ENCODE measurements at regions not wholly inside any gene's neighbourhood (a gene's known extent, or its start where the extent isn't known, plus 50 kb on each side); places are given as distances from the start of the nearest gene placed in this dataset.

GRCh38 chr9:135340726-135341475 lies 138.7 kb upstream of the PPP1R26 start:
- DNase-seq (ENCODE audit: low spot score), result no peak

- no peak for DNase-seq (ENCODE audit: low spot score)
Measured at GRCh38 chr9:135341612-135342169, 137.9 kb upstream of the PPP1R26 start.

- no peak for DNase-seq (ENCODE audit: low spot score)
Measured at GRCh38 chr9:135342206-135343130, 137.1 kb upstream of the PPP1R26 start.

DNA sequence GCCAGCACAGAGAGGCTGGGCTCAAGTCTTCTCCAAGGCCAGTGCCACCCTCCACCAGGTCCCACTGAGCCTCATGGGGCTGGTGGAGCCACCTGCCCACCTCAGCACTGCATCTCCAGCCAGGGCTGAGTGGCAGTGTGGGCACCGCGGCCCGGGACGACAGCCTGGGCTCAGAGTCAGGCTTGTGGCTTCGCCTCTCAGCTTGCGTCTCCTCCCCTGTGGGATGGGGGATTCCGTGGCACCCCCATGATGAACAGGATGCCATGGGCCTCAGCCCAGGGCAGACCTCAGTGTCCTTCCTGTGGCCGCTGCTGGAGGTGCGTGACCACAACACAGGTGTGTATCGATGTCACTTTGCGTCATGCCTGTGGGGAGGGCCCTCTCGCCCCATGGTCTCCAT lies 136.4 kb upstream of the PPP1R26 start:
- no peak for DNase-seq (ENCODE audit: low spot score)

DNA sequence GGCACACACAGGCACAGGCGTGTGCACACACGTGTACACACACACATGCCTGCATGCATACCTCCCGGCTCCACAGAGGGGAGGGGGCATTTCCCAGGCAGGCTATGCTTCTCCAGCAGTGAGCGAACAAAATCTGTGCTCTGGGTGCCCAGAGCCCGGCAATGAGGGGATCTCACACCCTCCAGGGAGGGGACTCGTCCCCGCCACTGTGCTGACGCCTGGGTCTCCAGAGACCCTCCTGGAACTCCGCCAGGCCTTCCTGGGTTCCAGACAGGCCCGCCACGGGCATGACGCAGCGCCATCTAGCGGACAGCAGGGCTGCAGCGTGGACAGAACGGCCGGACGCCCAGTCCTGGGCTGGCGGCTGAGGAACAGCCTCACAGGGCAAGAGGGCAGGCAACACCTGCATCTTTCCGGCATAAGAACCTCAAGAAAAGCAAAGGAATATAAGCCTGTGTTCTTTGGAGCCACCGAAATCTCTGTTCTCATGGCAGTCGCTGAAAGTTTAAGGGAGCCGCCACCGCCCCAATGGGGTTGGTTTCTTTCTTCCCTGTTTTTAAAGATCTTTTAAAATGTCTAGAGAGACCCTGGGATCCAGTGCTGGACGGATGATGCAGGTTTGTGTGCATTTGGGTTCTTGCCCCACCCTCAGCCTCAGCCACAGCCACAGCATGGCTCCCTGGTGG lies 135.6 kb upstream of the PPP1R26 start:
- peak; percentile 73 for DNase-seq (ENCODE audit: low spot score)

DNA sequence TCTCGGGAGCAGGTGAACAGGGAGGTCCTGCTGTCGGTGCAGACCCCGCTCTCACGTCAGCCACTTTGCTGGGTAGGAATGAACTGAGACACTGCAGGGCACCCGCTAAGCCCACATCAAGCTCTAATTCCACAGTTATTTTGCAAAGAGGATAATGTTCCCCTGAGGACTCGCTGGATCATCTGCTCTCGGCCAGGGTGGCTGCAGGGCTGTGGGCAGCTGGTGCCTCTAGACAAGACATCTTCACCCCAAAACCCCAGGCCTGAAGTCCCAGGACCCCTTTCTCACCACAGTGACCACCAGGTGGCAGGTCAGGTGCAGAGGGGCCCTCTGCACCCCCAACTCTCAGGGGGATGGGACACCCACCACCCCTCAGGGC lies 135.1 kb upstream of the PPP1R26 start:
- no peak for DNase-seq (ENCODE audit: low spot score)

DNA sequence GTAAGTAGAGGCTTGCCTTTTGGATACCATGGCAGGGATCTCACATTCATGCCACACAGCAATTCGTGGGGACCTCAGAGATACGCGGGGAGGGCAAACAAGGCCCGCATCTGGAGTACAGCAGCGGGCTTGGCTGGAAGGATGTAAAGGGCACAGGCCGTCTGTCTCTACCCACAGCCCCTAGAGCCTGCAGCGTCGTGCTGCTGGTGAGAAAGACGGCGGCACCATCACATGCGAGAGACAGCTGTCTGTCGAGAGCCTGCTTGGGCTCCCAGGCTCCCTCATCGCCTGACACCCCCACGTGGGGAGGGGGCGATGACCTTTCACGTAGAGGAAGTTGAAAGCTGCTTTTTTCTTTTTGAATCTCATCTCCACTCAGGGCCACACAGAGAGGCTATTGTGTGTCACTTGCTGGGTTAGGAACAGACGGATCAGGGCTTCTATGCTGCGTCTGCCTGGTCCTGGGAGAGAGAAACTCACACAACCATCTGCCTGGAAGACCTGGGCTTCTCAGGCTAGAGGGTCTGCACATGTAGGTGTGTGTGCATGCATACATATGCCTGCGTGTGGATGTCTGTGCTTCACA lies 134.6 kb upstream of the PPP1R26 start:
- no peak for DNase-seq (ENCODE audit: low spot score)

DNA sequence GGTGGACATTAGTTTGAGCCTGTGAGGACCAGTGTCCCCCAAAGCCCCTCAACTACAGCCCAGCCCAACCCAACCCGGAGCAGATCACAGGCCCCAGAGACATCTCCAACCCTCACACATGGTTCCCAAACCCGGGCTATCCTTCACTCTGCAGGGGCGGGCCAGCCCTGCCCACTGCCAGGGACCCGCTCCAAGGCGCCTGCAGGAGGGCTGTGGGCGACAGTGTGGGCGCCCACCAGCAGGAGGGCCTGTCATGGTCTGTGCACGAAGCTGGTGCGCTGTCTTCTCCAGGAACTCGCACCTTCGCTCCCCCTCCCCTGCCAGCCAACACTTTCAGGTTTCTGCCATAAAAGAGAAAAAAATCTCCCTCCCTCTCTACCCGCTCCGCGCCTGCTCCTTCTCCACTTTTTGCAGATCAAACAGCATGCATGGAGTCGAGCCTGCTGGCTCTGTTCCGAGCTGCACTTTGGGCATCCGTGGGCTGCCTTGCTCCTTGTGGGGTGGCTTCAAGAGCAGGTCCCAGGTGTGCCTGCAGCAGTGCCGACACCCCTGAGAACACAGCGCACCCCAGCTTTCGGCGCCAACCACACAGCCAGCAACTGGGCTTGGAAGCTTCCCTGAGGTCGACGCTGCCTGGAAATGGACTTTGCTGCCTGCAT lies 133.7 kb upstream of the PPP1R26 start:
- DNase-seq (ENCODE audit: low spot score), result no peak

DNA sequence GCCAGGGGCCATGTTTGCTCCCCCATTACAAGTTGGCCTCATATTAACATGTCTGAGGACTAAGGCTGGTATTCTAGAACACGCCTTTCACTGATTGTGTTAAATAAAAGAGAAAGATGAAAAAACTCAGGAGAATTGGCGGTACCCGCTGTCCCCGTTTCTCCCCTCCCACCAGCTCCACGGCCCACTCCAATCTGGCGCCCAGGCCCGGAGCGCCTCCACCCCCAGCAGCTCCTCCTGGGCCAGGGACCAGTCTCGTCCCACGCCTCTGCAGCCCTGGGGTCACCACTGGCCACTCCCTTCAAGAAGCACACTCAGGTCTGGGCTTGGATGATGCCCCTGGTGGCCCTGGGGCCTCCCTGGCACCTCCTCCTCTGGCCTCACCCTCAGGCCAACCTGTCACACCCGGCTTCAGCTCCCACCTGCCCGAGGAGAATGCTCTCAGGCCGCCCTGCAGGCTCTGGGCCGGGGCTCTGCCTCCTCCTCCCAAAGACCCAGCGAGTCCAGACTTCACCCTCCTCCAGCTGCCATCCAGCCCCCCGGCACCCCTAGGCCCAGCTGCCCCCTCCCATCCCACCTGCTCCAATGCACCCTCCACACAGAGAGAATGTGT lies 133.0 kb upstream of the PPP1R26 start:
- DNase-seq (ENCODE audit: low spot score), result no peak

GRCh38 chr9:135347461-135347860 lies 132.1 kb upstream of the PPP1R26 start:
- DNase-seq (ENCODE audit: low spot score), result no peak

- no peak for DNase-seq (ENCODE audit: low spot score)
Measured at GRCh38 chr9:135348076-135348787, 131.3 kb upstream of the PPP1R26 start.

- DNase-seq (ENCODE audit: low spot score), result no peak
Measured at GRCh38 chr9:135348788-135349150, 130.8 kb upstream of the PPP1R26 start.

GRCh38 chr9:135349212-135350002 lies 130.2 kb upstream of the PPP1R26 start:
- DNase-seq (ENCODE audit: low spot score), result no peak

- no peak for DNase-seq (ENCODE audit: low spot score)
Measured at GRCh38 chr9:135350003-135350315, 129.6 kb upstream of the PPP1R26 start.

- DNase-seq (ENCODE audit: low spot score), result no peak
Measured at GRCh38 chr9:135353935-135354334, 125.6 kb upstream of the PPP1R26 start.

- DNase-seq (ENCODE audit: low spot score), result no peak
Measured at GRCh38 chr9:135355521-135356011, 124.0 kb upstream of the PPP1R26 start.

DNA sequence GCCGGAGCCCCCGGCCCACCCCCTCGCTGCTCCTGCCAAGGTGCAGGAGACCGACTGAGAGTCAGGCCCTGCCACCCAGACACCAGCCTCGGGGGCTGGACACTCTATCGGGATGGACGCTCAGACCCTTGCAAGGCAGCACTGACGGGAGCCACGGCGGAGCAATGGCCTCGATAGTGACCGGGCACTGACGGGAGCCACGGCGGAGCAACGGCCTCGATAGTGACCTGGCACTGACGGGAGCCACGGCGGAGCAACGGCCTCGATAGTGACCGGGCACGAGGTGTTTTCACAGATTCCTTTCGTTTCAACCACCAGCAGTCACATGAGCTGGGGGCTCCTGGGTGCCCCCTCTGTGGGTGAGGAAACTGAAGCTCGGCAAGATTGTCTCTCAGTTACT lies 123.6 kb upstream of the PPP1R26 start:
- DNase-seq (ENCODE audit: low spot score), result no peak

DNA sequence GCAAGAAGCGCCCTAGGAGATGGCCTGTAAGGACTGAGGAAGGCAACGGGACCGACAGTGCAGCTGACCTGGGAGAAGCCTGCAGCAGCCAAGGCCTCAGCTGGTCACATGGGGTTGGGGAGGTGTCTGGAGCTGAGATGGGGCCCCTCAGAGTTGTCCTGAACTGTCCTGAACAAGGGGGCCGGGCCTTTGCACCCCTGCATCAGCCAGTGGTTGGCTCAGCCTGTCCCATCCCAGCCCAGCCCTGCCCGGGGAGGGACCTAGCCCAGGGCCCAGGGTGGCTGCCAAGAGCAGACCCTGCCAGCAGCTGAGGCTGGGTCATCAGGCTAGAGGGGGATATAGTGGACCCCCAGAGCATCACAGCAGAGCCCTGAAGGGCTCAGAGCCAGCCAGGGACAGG lies 122.8 kb upstream of the PPP1R26 start:
- no peak for DNase-seq (ENCODE audit: low spot score)

DNA sequence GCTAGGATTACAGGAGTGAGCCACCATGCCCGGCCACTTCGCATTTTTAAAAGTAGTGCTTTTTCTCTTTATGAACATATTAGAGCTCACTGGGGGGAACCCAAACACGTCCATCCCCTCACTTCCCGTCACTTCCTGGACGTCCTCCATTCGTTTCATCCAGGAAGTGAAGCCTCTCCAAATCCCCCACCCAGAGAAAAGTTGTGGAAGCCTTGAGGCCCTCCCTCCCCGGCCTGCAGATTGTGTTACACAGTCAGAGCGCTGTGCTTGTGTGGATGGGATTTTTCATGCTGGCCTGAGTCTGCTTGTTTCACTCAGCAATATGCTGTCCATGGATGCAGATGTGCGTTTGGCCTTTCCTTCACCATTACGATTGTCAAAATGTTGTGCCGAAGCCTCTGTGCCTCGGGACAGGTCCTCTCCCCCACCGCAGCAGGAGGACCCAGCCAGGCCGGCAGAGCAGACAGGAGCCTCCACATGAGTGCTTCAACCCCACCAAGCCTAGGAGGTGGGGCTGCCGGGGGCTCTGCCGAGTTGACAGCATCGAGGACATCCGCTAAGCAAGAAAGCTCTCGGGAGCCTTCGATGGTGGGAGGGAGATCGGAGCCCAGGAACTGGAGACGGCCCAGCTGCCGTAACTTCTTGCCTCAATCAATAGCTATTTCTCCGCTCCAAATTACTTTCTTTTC lies 121.6 kb upstream of the PPP1R26 start:
- no peak for DNase-seq (ENCODE audit: low spot score)
